ENCODE measurements at regions not wholly inside any gene's neighbourhood (a gene's known extent, or its start where the extent isn't known, plus 50 kb on each side); places are given as distances from the start of the nearest gene placed in this dataset.

DNA sequence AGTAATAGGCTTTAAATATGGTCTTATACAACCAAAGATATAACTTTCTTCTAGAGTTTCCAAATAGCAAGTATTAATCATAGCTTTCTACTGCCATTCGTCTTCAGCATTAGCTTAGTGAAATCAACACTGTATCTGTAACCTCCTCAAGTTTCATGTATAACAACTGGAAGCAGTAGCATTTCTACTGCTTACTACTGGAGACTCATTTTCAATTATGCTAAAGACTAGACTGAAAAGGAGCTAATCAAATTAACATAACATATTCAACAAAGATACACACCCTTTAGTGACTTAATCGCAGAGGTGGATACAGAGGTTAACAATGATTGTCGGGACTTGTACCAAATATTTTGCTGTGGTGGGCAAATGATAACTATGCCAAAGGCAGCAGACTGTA lies 344.2 kb upstream of the TEX13C start:
- H3K27me3 Mint-ChIP-seq (ENCODE audit: low read depth): no peaks in the 10 kb centered on the region
- H3K27ac Mint-ChIP-seq (ENCODE audit: unreplicated experiment): no peak overlapping the region
- TF ChIP-seq, protein P1, sequence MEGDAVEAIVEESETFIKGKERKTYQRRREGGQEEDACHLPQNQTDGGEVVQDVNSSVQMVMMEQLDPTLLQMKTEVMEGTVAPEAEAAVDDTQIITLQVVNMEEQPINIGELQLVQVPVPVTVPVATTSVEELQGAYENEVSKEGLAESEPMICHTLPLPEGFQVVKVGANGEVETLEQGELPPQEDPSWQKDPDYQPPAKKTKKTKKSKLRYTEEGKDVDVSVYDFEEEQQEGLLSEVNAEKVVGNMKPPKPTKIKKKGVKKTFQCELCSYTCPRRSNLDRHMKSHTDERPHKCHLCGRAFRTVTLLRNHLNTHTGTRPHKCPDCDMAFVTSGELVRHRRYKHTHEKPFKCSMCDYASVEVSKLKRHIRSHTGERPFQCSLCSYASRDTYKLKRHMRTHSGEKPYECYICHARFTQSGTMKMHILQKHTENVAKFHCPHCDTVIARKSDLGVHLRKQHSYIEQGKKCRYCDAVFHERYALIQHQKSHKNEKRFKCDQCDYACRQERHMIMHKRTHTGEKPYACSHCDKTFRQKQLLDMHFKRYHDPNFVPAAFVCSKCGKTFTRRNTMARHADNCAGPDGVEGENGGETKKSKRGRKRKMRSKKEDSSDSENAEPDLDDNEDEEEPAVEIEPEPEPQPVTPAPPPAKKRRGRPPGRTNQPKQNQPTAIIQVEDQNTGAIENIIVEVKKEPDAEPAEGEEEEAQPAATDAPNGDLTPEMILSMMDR (IDR thresholded peaks at IDR 0.05): no peak
- H3K36me3 Mint-ChIP-seq (ENCODE audit: low read depth): no peaks in the 10 kb centered on the region
- DNase-seq (ENCODE audit: low spot score): no peak
- H3K9me3 Mint-ChIP-seq (ENCODE audit: low read depth): peaks cover 8% of the 10 kb centered on the region
- no peak overlapping the region for H3K4me3 Mint-ChIP-seq (ENCODE audit: unreplicated experiment)
- H3K4me1 Mint-ChIP-seq (ENCODE audit: low read depth): no peaks in the 10 kb centered on the region

DNA sequence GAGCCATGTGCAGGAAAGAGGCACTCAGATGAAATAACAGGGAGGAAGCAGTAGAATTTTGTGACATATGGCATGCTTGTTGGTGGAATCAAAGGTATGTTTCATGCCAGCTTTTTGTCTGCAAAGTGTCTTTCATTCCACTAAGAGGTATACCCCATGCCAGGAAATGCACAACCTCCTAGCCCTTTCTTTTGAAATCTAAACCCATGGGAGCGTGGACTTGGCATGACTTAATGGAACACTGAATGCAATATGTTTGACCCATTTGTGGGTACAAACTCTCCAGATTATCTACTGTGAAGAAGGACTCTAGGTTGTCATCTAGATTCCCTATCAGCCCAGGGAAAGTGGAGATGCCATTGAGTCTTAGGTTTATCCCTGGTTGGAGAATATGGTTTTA lies 338.3 kb upstream of the TEX13C start:
- Mint-ChIP-seq H3K36me3 (ENCODE audit: low read depth) (no peaks in the 10 kb centered on the region), H3K27me3 (ENCODE audit: low read depth) (no peaks in the 10 kb centered on the region), H3K4me1 (ENCODE audit: low read depth) (no peaks in the 10 kb centered on the region), H3K9me3 (ENCODE audit: low read depth) (no peaks in the 10 kb centered on the region), H3K4me3 (ENCODE audit: unreplicated experiment) (no peak overlapping the region), H3K27ac (ENCODE audit: unreplicated experiment) (no peak overlapping the region)
- no peak for DNase-seq (ENCODE audit: low spot score)
- TF ChIP-seq, protein P1 (IDR thresholded peaks at IDR 0.05): no peak

DNA sequence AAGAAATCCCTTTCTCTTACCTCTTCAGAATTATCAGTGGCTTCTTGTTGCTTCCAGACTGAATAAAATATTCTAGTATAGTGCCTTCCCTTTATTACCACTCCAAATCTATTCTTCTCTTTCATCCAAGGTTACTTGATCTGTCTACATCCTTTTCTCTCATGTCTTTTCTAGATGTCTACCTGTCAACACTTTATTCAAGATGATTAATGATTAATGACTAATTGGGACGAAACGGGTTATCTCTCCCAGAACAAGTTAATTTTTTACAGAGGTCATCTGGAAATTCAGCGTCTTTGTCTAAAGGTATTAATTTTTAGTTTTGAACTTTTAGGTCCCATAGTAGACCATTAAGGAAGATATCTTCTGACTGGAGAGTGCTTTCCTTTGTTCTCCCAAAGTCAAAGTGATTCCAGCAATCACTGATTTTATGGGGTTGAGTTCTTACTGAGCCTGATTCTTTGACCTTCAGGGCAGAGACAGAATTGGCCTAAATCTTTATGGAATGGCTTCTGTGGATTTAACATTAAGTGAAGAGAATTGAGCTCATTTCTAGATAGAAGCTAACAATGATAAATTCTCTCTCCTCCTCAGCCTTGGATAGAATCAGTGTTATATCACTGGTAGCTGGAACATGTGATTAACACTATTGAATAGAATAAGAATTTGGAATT lies 335.4 kb upstream of the TEX13C start:
- H3K4me3 Mint-ChIP-seq (ENCODE audit: unreplicated experiment): no peak overlapping the region
- no peaks in the 10 kb centered on the region for H3K4me1 Mint-ChIP-seq (ENCODE audit: low read depth)
- H3K27ac Mint-ChIP-seq (ENCODE audit: unreplicated experiment): no peak overlapping the region
- TF ChIP-seq, protein P1 (IDR thresholded peaks at IDR 0.05): no peak
- DNase-seq (ENCODE audit: low spot score): no peak
- H3K27me3 Mint-ChIP-seq (ENCODE audit: low read depth): peaks cover 4% of the 10 kb centered on the region
- no peaks in the 10 kb centered on the region for H3K36me3 Mint-ChIP-seq (ENCODE audit: low read depth)
- no peaks in the 10 kb centered on the region for H3K9me3 Mint-ChIP-seq (ENCODE audit: low read depth)

DNA sequence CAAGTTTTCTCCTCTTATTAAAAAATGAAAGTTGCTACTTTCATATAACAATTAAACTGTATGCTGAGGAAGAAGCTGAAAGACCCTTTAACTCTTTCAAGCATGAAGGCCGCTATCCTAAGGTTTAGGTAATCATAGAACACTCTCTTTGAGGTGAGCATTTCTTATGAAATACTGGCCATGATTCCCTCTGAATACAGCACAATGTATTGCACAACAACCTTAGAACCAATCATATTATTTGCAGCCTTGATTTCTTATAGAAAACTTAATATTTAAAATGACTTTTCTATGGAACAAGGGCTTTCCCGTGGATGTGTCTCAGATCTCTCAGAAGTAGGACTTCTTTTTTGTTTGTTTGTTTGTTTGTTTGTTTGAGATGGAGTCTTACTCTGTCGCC lies 333.4 kb upstream of the TEX13C start:
- H3K36me3 Mint-ChIP-seq (ENCODE audit: low read depth): no peaks in the 10 kb centered on the region
- no peaks in the 10 kb centered on the region for H3K9me3 Mint-ChIP-seq (ENCODE audit: low read depth)
- no peak overlapping the region for H3K4me3 Mint-ChIP-seq (ENCODE audit: unreplicated experiment)
- TF ChIP-seq, protein P1 (IDR thresholded peaks at IDR 0.05): no peak
- H3K27ac Mint-ChIP-seq (ENCODE audit: unreplicated experiment): no peak overlapping the region
- peaks cover 4% of the 10 kb centered on the region for H3K27me3 Mint-ChIP-seq (ENCODE audit: low read depth)
- no peaks in the 10 kb centered on the region for H3K4me1 Mint-ChIP-seq (ENCODE audit: low read depth)
- no peak for DNase-seq (ENCODE audit: low spot score)

DNA sequence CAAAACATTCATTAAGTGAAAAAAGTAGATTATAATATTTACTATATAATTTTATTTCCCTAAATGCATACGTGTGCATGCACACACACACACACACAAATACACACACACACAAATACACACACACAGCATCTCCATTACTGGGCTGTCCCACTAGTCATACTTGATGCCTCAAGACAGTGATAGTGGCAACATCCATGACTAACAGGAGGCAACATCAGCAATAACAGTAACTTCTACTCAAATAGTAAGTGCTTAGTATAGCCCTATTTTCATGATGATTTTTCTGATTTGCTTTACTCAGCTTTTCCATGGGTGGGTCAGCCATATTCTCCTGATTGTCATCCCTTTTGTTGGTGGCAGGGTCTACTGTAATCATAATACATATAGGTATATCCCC lies 325.9 kb upstream of the TEX13C start:
- Mint-ChIP-seq H3K27me3 (ENCODE audit: low read depth) (no peaks in the 10 kb centered on the region), H3K4me3 (ENCODE audit: unreplicated experiment) (no peak overlapping the region), H3K9me3 (ENCODE audit: low read depth) (peaks cover 3% of the 10 kb centered on the region), H3K36me3 (ENCODE audit: low read depth) (no peaks in the 10 kb centered on the region), H3K4me1 (ENCODE audit: low read depth) (no peaks in the 10 kb centered on the region), H3K27ac (ENCODE audit: unreplicated experiment) (no peak overlapping the region)
- TF ChIP-seq, protein P1 (IDR thresholded peaks at IDR 0.05): no peak
- no peak for DNase-seq (ENCODE audit: low spot score)
